Neural cell (in vitro differentiated cells): ENCODE measurements at regions not wholly inside any gene's neighbourhood (a gene's known extent, or its start where the extent isn't known, plus 50 kb on each side); places are given as distances from the start of the nearest gene placed in this dataset.

Experiments
- H2AFZ ChIP-seq: fragments of 200-600, 300-800 bp; sonication (generic), shearing (Covaris generic); 2 replicates; pipeline ENCODE4 v1.6.0; 2014; ENCODE audit warnings: low read depth, mild to moderate bottlenecking, antibody characterized with exemption, low read length, moderate library complexity
- H3F3A ChIP-seq: fragments of 200-600 bp; shearing (Covaris generic); 2 replicates; pipeline ENCODE4 v1.6.1; 2016; ENCODE audit warnings: mild to moderate bottlenecking, moderate library complexity, mixed read lengths, antibody characterized with exemption, low read length; ENCODE audit not compliant: insufficient read depth, poor library complexity, severe bottlenecking
- H3K27ac ChIP-seq: fragments of 200-600, 300-800 bp; sonication (generic), shearing (Covaris generic); 2 replicates; pipeline ENCODE4 v1.5.1; 2014; ENCODE audit warnings: mild to moderate bottlenecking, low read length, moderate library complexity
- H3K27me3 ChIP-seq: fragments of 300-800, 200-600 bp; sonication (generic), shearing (Covaris generic); 2 replicates; pipeline ENCODE4 v1.6.0; 2014; ENCODE audit warnings: mild to moderate bottlenecking, low read depth, low read length, moderate library complexity; ENCODE audit not compliant: insufficient read depth
- H3K36me3 ChIP-seq: fragments of 300-800, 200-600 bp; sonication (generic), shearing (Covaris generic); 2 replicates; pipeline ENCODE4 v1.5.1; 2014; ENCODE audit warnings: mild to moderate bottlenecking, antibody characterized with exemption, low read length, moderate library complexity; ENCODE audit not compliant: insufficient read depth
- H3K4me2 ChIP-seq: fragments of 300-800, 200-600 bp; sonication (generic), shearing (Covaris generic); 2 replicates; pipeline ENCODE4 v1.6.0; 2014; ENCODE audit warnings: mild to moderate bottlenecking, low read length
- H3K4me3 ChIP-seq: fragments of 300-800, 200-600 bp; sonication (generic), shearing (Covaris generic); 2 replicates; pipeline ENCODE4 v1.5.1; 2014; ENCODE audit warnings: mild to moderate bottlenecking, low read length, moderate library complexity
- H3K79me2 ChIP-seq: fragments of 200-600 bp; shearing (Covaris generic); replicated peaks from 2 replicates; pipeline ENCODE4 v1.6.0; 2014; ENCODE audit warnings: mild to moderate bottlenecking, low read length, moderate library complexity; ENCODE audit not compliant: insufficient read depth
- H3K9ac ChIP-seq: fragments of 300-800, 200-600 bp; sonication (generic), shearing (Covaris generic); 2 replicates; pipeline ENCODE4 v1.6.1; 2016; ENCODE audit warnings: mild to moderate bottlenecking, low read length, mixed read lengths
- H3K9me2 ChIP-seq: fragments of 200-600 bp; shearing (Covaris generic); 2 replicates; pipeline ENCODE4 v1.6.1; 2016; ENCODE audit warnings: mild to moderate bottlenecking, low read length, mixed read lengths; ENCODE audit not compliant: insufficient read depth
- H3K9me3 ChIP-seq: fragments of 200-600, 300-800 bp; sonication (generic), shearing (Covaris generic); 2 replicates; pipeline ENCODE4 v1.6.1; 2016; ENCODE audit warnings: mild to moderate bottlenecking, mixed run types, low read length, moderate library complexity, mixed read lengths
- H4K20me1 ChIP-seq: fragments of 200-600 bp; shearing (Covaris generic); 2 replicates; pipeline ENCODE4 v1.6.1; 2016; ENCODE audit warnings: mild to moderate bottlenecking, mixed run types; ENCODE audit not compliant: insufficient read depth
- CTCF ChIP-seq: fragments of 450-650 bp; IDR thresholded peaks from 2 replicates; pipeline ENCODE4 v1.5.1; 2014; ENCODE audit warnings: antibody characterized with exemption, mild to moderate bottlenecking, moderate library complexity; ENCODE audit not compliant: poor library complexity, severe bottlenecking
- EP300 ChIP-seq: fragments of 450-650 bp; conservative IDR thresholded peaks from 2 replicates; pipeline ENCODE4 v1.6.1; 2014; ENCODE audit warnings: antibody characterized with exemption, mild to moderate bottlenecking, moderate library complexity; ENCODE audit not compliant: poor library complexity, severe bottlenecking
- EZH2 ChIP-seq: fragments of 200-600, 300-800 bp; shearing (Covaris generic), sonication (generic); IDR thresholded peaks from 2 replicates; pipeline ENCODE4 v1.6.1; 2014; ENCODE audit warnings: antibody characterized with exemption, low read length, borderline replicate concordance, mild to moderate bottlenecking; ENCODE audit not compliant: insufficient read depth, poor library complexity, severe bottlenecking
- MXI1 ChIP-seq: fragments of 450-650 bp; conservative IDR thresholded peaks from 2 replicates; pipeline ENCODE4 v1.6.1; 2014; ENCODE audit warnings: antibody characterized with exemption, mild to moderate bottlenecking; ENCODE audit not compliant: poor library complexity, severe bottlenecking
- POLR2AphosphoS5 ChIP-seq: IDR thresholded peaks from 2 replicates; pipeline ENCODE4 v1.6.1; 2012
- RAD21 ChIP-seq: fragments of 450-650 bp; conservative IDR thresholded peaks from 2 replicates; pipeline ENCODE4 v1.6.1; 2014; ENCODE audit warnings: antibody characterized with exemption, mild to moderate bottlenecking, moderate library complexity
- REST ChIP-seq: IDR thresholded peaks from 2 replicates; pipeline ENCODE4 v1.6.1; 2012; ENCODE audit warnings: borderline replicate concordance
- SMC3 ChIP-seq: fragments of 450-650 bp; conservative IDR thresholded peaks from 2 replicates; pipeline ENCODE4 v1.6.1; 2014; ENCODE audit warnings: antibody characterized with exemption, mild to moderate bottlenecking, moderate library complexity; ENCODE audit not compliant: poor library complexity
- TAF1 ChIP-seq: IDR thresholded peaks from 2 replicates; pipeline ENCODE4 v1.6.1; 2012; ENCODE audit warnings: low read depth

- Histone ChIP-seq H3K27ac (no peak overlapping the region), H2AFZ (no peak overlapping the region), H3K27me3 (no peaks in the 10 kb centered on the region), H3K9ac (no peak overlapping the region), H3K9me2 (no peaks in the 10 kb centered on the region), H3F3A (no peaks in the 10 kb centered on the region), H4K20me1 (no peaks in the 10 kb centered on the region), H3K79me2 (no peaks in the 10 kb centered on the region), H3K9me3 (no peaks in the 10 kb centered on the region), H3K4me2 (no peak overlapping the region), H3K36me3 (no peaks in the 10 kb centered on the region), H3K4me3 (no peak overlapping the region)
- TF ChIP-seq CTCF: no peak
- no peak for TF ChIP-seq MXI1
- TF ChIP-seq POLR2AphosphoS5: no peak
- no peak for TF ChIP-seq EP300
- no peak for TF ChIP-seq RAD21
- no peak for TF ChIP-seq EZH2
- no peak for TF ChIP-seq TAF1
- TF ChIP-seq SMC3: no peak
- no peak for TF ChIP-seq REST
These were observed 127.4 kb downstream of the FHDC1 start for GRCh38 chr4:153063490-153063889.

GRCh38 chr4:153064571-153064970 lies 128.4 kb downstream of the FHDC1 start:
- Histone ChIP-seq H3K27ac (no peak overlapping the region), H2AFZ (no peak overlapping the region), H3K9ac (no peak overlapping the region), H3K4me2 (no peak overlapping the region), H3K9me2 (no peaks in the 10 kb centered on the region), H3K36me3 (no peaks in the 10 kb centered on the region), H3K9me3 (no peaks in the 10 kb centered on the region), H4K20me1 (no peaks in the 10 kb centered on the region), H3K27me3 (no peaks in the 10 kb centered on the region), H3F3A (no peaks in the 10 kb centered on the region), H3K79me2 (no peaks in the 10 kb centered on the region), H3K4me3 (no peak overlapping the region)
- no peak for TF ChIP-seq TAF1
- TF ChIP-seq CTCF: no peak
- TF ChIP-seq SMC3: no peak
- no peak for TF ChIP-seq REST
- TF ChIP-seq RAD21: no peak
- TF ChIP-seq MXI1: no peak
- TF ChIP-seq POLR2AphosphoS5: no peak
- TF ChIP-seq EZH2: no peak
- TF ChIP-seq EP300: no peak
